DND-41 (cell line): ENCODE measurements at regions not wholly inside any gene's neighbourhood (a gene's known extent, or its start where the extent isn't known, plus 50 kb on each side); places are given as distances from the start of the nearest gene placed in this dataset.

ENCODE experiments used
- ATAC-seq: fragments of 200-7000 bp; cut with Tn5 transposase; 3 replicates; pipeline ENCODE4 v1.9.1; 2021; ENCODE audit warnings: low read depth; ENCODE audit not compliant: insufficient read depth
- DNase-seq: peaks from one replicate; pipeline ENCODE4 v3.0.0-alpha.2; 2020
- H2AFZ ChIP-seq: 2 replicates; pipeline ENCODE4 v1.6.0; 2012; ENCODE audit warnings: low read depth, low read length
- H3K27ac ChIP-seq: 2 replicates; pipeline ENCODE4 v1.5.1; 2012; ENCODE audit warnings: low read length, inconsistent platforms
- H3K27me3 ChIP-seq: fragments of 200-600 bp; sonication (generic); 2 replicates; pipeline ENCODE4 v1.6.0; 2012; ENCODE audit warnings: low read length, mild to moderate bottlenecking, inconsistent platforms; ENCODE audit not compliant: insufficient read depth, poor library complexity
- H3K36me3 ChIP-seq: 2 replicates; pipeline ENCODE4 v1.5.1; 2012; ENCODE audit warnings: low read length, inconsistent platforms; ENCODE audit not compliant: insufficient read depth
- H3K4me1 ChIP-seq: 2 replicates; pipeline ENCODE4 v1.5.1; 2012; ENCODE audit warnings: mild to moderate bottlenecking, low read length; ENCODE audit not compliant: insufficient read depth
- H3K4me2 ChIP-seq: 2 replicates; pipeline ENCODE4 v1.6.0; 2012; ENCODE audit warnings: mild to moderate bottlenecking, moderate library complexity, low read length, inconsistent platforms; ENCODE audit not compliant: insufficient read depth
- H3K4me3 ChIP-seq, 2 experiments: fragments of 200-600 bp in 1 of 2; shearing (Covaris generic) in 1 of 2; 2 replicates each; pipeline ENCODE4 v1.5.1; 2012 to 2016; ENCODE audit warnings: inconsistent platforms in 2 of 2, low read length in 2 of 2, mild to moderate bottlenecking in 2 of 2, low read depth in 1 of 2, moderate library complexity in 1 of 2
- H3K79me2 ChIP-seq: 2 replicates; pipeline ENCODE4 v1.6.0; 2012; ENCODE audit warnings: low read length, inconsistent platforms; ENCODE audit not compliant: insufficient read depth
- H3K9ac ChIP-seq: 2 replicates; pipeline ENCODE4 v1.6.0; 2012; ENCODE audit warnings: low read depth, mild to moderate bottlenecking, inconsistent platforms, low read length, moderate library complexity
- H3K9me3 ChIP-seq: 2 replicates; pipeline ENCODE4 v1.5.1; 2012; ENCODE audit warnings: low read length, moderate library complexity, mild to moderate bottlenecking, inconsistent platforms; ENCODE audit not compliant: insufficient read depth, severe bottlenecking
- H4K20me1 ChIP-seq: 2 replicates; pipeline ENCODE4 v1.6.0; 2012; ENCODE audit warnings: low read length; ENCODE audit not compliant: insufficient read depth
- CTCF ChIP-seq: IDR thresholded peaks from 2 replicates; pipeline ENCODE4 v1.5.1; 2012; ENCODE audit warnings: borderline replicate concordance, low read length, moderate library complexity, mild to moderate bottlenecking; ENCODE audit not compliant: poor library complexity, severe bottlenecking; ENCODE audit errors: extremely low read depth
- EZH2 ChIP-seq: IDR thresholded peaks from 3 replicates; pipeline ENCODE4 v1.6.1; 2012; ENCODE audit warnings: borderline replicate concordance, low read depth, mild to moderate bottlenecking, moderate library complexity, low read length, inconsistent platforms; ENCODE audit not compliant: severe bottlenecking

DNA sequence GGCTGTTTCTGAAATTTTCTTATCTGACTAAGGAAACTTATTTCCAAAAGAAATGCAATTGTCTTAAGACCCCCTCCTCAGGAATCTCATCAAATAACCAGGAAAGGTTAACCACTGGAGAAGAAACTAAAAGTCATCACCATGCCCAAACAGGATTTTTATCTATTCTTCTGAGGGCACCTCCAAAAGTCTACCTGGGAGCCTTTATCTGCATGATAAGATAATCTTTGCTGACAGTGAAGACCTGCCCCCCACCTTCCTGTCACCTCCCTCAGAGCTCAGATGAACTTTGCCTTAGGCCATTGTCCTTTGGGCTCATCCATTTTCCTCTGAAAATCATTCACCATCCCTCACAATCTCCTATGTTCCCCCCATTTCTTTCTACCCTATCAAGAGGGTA lies 137.3 kb upstream of the SMAD3 start:
- DNase-seq: no peak
- no peak overlapping the region for H3K9ac ChIP-seq

DNA sequence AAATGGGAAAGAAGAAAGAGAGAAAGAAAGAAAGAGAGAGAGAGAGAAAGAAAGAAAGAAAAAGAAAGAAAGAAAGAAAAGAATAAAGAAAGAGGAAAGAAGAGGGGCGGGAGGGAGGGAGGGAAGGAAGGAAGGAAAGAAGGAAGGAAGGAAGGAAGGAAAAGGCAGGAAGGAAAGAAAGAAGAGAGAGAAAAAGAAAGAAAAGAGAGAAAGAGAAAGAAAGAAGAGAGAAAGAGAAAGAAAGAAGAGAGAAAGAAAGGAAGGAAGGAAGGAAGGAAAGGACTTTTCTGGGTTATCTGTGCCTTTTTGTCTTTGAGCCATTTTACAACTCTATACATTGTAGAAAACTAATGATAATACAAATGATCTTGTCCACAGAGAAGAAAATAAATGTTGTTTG lies 136.6 kb upstream of the SMAD3 start:
- H3K27ac ChIP-seq: no peak overlapping the region
- H3K27me3 ChIP-seq: peaks cover 3% of the 10 kb centered on the region
- H3K9me3 ChIP-seq: peaks cover 5% of the 10 kb centered on the region
- H3K4me3 ChIP-seq: no peak overlapping the region
- DNase-seq (no peak), ATAC-seq (no peak)
- H2AFZ ChIP-seq: no peak overlapping the region
- no peaks in the 10 kb centered on the region for H3K4me1 ChIP-seq
- H3K4me2 ChIP-seq: no peak overlapping the region
- no peaks in the 10 kb centered on the region for H3K36me3 ChIP-seq
- no peak for TF ChIP-seq CTCF
- no peak for TF ChIP-seq EZH2
- H3K9ac ChIP-seq: no peak overlapping the region
- H3K79me2 ChIP-seq: no peaks in the 10 kb centered on the region
- no peaks in the 10 kb centered on the region for H4K20me1 ChIP-seq

More for the DNA sequence above, 137.3 kb upstream of the SMAD3 start:
- no peak for ATAC-seq
- no peak overlapping the region for H3K4me3 ChIP-seq
- H4K20me1 ChIP-seq: no peaks in the 10 kb centered on the region
- no peak for TF ChIP-seq EZH2
- TF ChIP-seq CTCF: no peak
- no peaks in the 10 kb centered on the region for H3K79me2 ChIP-seq
- no peak overlapping the region for H3K4me2 ChIP-seq
- no peaks in the 10 kb centered on the region for H3K4me1 ChIP-seq
- peaks cover under 1% of the 10 kb centered on the region for H3K9me3 ChIP-seq
- H3K27ac ChIP-seq: no peak overlapping the region
- peaks cover 3% of the 10 kb centered on the region for H3K27me3 ChIP-seq
- H2AFZ ChIP-seq: no peak overlapping the region
- no peaks in the 10 kb centered on the region for H3K36me3 ChIP-seq

- no peak overlapping the region for H3K4me2 ChIP-seq
- H3K36me3 ChIP-seq: no peaks in the 10 kb centered on the region
- ATAC-seq (no peak), DNase-seq (no peak)
- H3K9me3 ChIP-seq: peaks cover 7% of the 10 kb centered on the region
- no peak overlapping the region for H2AFZ ChIP-seq
- no peaks in the 10 kb centered on the region for H3K79me2 ChIP-seq
- TF ChIP-seq CTCF: no peak
- no peak for TF ChIP-seq EZH2
- no peaks in the 10 kb centered on the region for H4K20me1 ChIP-seq
- H3K4me3 ChIP-seq: no peak overlapping the region
- H3K27ac ChIP-seq: no peak overlapping the region
- peaks cover 3% of the 10 kb centered on the region for H3K27me3 ChIP-seq
- no peaks in the 10 kb centered on the region for H3K4me1 ChIP-seq
- no peak overlapping the region for H3K9ac ChIP-seq
Measured at GRCh38 chr15:66929843-66930402, 135.5 kb upstream of the SMAD3 start.
